ENCODE measurements at regions not wholly inside any gene's neighbourhood (a gene's known extent, or its start where the extent isn't known, plus 50 kb on each side); places are given as distances from the start of the nearest gene placed in this dataset.

DNA sequence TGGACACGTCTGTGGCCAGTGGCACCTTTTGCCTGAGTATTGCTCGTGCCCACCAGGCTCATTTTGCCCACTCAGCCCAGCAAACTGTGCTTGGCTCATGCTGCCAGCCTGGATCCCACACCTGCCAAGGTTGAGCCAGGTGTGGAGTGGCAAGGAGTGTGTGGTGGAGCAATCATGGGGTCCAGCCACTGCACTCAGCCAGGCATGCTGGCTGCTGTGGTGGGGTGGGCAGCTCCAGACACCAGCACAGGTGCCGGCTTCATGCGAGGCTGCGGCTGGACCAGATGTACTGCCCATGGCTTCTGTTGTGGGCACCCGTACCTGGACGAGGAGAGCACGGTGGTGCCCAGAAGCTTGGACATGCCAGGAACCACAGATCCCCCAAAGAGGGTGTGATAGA is 364.1 kb downstream of the TMEM38B start:
- Histone ChIP-seq H3K4me1 (ENCODE audit: control insufficient read depth, insufficient read depth, low read length) (no peaks in the 10 kb centered on the region), H3K9ac (ENCODE audit: low read depth, low read length) (no peak overlapping the region), H3K9me3 (ENCODE audit: control insufficient read depth, insufficient read depth, low read length) (no peaks in the 10 kb centered on the region; the same call in 1 of the 2 replicates), H3K27me3 (ENCODE audit: control insufficient read depth, insufficient read depth, low read length) (no peaks in the 10 kb centered on the region), H3K4me3 (ENCODE audit: low read depth, low read length) (no peak overlapping the region), H3K36me3 (ENCODE audit: control insufficient read depth, insufficient read depth, low read length) (no peaks in the 10 kb centered on the region), H3K27ac (ENCODE audit: low read depth, low read length) (no peak overlapping the region)

- no peaks in the 10 kb centered on the region for H3K36me3 ChIP-seq (ENCODE audit: control insufficient read depth, insufficient read depth, low read length)
- no peaks in the 10 kb centered on the region; the same call in 1 of the 2 replicates for H3K9me3 ChIP-seq (ENCODE audit: control insufficient read depth, insufficient read depth, low read length)
- no peaks in the 10 kb centered on the region for H3K4me1 ChIP-seq (ENCODE audit: control insufficient read depth, insufficient read depth, low read length)
- H3K4me3 ChIP-seq (ENCODE audit: low read depth, low read length), result no peak overlapping the region
- no peaks in the 10 kb centered on the region for H3K27me3 ChIP-seq (ENCODE audit: control insufficient read depth, insufficient read depth, low read length)
- H3K27ac ChIP-seq (ENCODE audit: low read depth, low read length), result no peak overlapping the region
- H3K9ac ChIP-seq (ENCODE audit: low read depth, low read length), result no peak overlapping the region
Measured at GRCh38 chr9:106059886-106060285, 365.5 kb downstream of the TMEM38B start.

GRCh38 chr9:106060885-106061284 is 366.5 kb downstream of the TMEM38B start:
- no peaks in the 10 kb centered on the region for H3K4me1 ChIP-seq (ENCODE audit: control insufficient read depth, insufficient read depth, low read length)
- no peak overlapping the region for H3K4me3 ChIP-seq (ENCODE audit: low read depth, low read length)

GRCh38 chr9:106062250-106062649 is 367.9 kb downstream of the TMEM38B start:
- Histone ChIP-seq H3K36me3 (ENCODE audit: control insufficient read depth, insufficient read depth, low read length) (no peaks in the 10 kb centered on the region), H3K27ac (ENCODE audit: low read depth, low read length) (no peak overlapping the region), H3K4me3 (ENCODE audit: low read depth, low read length) (no peak overlapping the region), H3K27me3 (ENCODE audit: control insufficient read depth, insufficient read depth, low read length) (no peaks in the 10 kb centered on the region), H3K9ac (ENCODE audit: low read depth, low read length) (no peak overlapping the region), H3K4me1 (ENCODE audit: control insufficient read depth, insufficient read depth, low read length) (no peaks in the 10 kb centered on the region), H3K9me3 (ENCODE audit: control insufficient read depth, insufficient read depth, low read length) (no peaks in the 10 kb centered on the region; the same call in 1 of the 2 replicates)

More at GRCh38 chr9:106060885-106061284, 366.5 kb downstream of the TMEM38B start:
- H3K27me3 ChIP-seq (ENCODE audit: control insufficient read depth, insufficient read depth, low read length), result no peaks in the 10 kb centered on the region
- H3K9me3 ChIP-seq (ENCODE audit: control insufficient read depth, insufficient read depth, low read length), result no peaks in the 10 kb centered on the region; the same call in 1 of the 2 replicates
- H3K9ac ChIP-seq (ENCODE audit: low read depth, low read length), result no peak overlapping the region
- H3K27ac ChIP-seq (ENCODE audit: low read depth, low read length), result no peak overlapping the region
- no peaks in the 10 kb centered on the region for H3K36me3 ChIP-seq (ENCODE audit: control insufficient read depth, insufficient read depth, low read length)

DNA sequence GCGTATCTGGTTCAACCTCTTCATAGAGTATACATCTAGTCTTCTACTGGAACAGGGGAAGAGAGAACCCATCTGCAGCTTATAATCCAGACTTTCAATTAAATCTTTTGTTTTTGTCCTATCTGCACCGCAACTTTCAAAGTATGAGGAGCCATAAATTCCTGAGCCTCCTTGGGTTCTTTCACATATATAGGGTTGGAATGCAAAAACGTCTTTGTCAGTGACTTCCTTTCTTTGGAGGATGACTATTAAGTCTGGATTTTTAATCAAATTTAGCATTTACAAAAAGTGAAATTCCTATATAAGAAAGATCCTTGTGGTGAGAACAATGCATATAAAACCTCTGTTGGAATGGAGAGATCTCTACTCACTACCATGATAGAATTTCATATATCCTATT is 370.8 kb downstream of the TMEM38B start:
- Histone ChIP-seq H3K9me3 (ENCODE audit: control insufficient read depth, insufficient read depth, low read length) (no peaks in the 10 kb centered on the region), H3K36me3 (ENCODE audit: control insufficient read depth, insufficient read depth, low read length) (no peaks in the 10 kb centered on the region), H3K4me3 (ENCODE audit: low read depth, low read length) (no peak overlapping the region), H3K27me3 (ENCODE audit: control insufficient read depth, insufficient read depth, low read length) (no peaks in the 10 kb centered on the region), H3K9ac (ENCODE audit: low read depth, low read length) (no peak overlapping the region), H3K4me1 (ENCODE audit: control insufficient read depth, insufficient read depth, low read length) (no peaks in the 10 kb centered on the region), H3K27ac (ENCODE audit: low read depth, low read length) (no peak overlapping the region)

DNA sequence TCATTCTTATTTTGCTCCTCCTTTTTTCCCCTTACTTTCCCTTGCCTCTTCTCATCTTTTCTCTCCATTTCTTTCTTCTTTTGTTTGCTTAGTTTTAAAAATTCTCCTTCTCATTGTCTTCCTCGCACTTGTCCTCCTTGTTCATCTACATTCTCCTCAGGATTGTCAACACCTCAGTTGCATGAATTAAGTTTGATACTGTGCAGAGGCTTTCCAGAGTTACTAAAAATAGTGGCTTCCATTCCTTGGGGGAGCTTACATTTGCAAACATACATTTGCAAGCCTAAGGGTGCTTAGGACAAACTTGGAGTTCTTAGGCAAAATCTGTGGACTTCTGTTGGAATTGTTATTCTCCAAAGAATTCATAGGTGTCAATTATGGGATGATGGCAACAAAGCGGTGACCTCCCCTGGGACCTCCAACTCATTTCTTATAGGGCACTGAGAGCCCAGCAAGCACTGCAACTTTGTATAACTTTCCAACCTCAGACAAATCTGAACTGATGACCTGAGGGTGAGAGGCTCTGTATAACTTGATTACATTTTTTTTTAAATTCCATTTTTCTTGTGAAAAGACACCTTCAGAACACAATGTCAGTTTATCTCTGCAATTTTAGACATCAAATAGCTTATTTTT is 371.4 kb downstream of the TMEM38B start:
- no peaks in the 10 kb centered on the region for H3K27me3 ChIP-seq (ENCODE audit: control insufficient read depth, insufficient read depth, low read length)
- H3K36me3 ChIP-seq (ENCODE audit: control insufficient read depth, insufficient read depth, low read length), result no peaks in the 10 kb centered on the region
- no peaks in the 10 kb centered on the region for H3K9me3 ChIP-seq (ENCODE audit: control insufficient read depth, insufficient read depth, low read length)
- H3K27ac ChIP-seq (ENCODE audit: low read depth, low read length), result no peak overlapping the region
- no peak overlapping the region for H3K4me3 ChIP-seq (ENCODE audit: low read depth, low read length)
- H3K4me1 ChIP-seq (ENCODE audit: control insufficient read depth, insufficient read depth, low read length), result no peaks in the 10 kb centered on the region
- no peak overlapping the region for H3K9ac ChIP-seq (ENCODE audit: low read depth, low read length)

GRCh38 chr9:106066940-106067524 is 372.7 kb downstream of the TMEM38B start:
- H3K27me3 ChIP-seq (ENCODE audit: control insufficient read depth, insufficient read depth, low read length), result no peaks in the 10 kb centered on the region
- no peak overlapping the region for H3K9ac ChIP-seq (ENCODE audit: low read depth, low read length)
- H3K4me3 ChIP-seq (ENCODE audit: low read depth, low read length), result no peak overlapping the region
- H3K4me1 ChIP-seq (ENCODE audit: control insufficient read depth, insufficient read depth, low read length), result no peaks in the 10 kb centered on the region
- H3K36me3 ChIP-seq (ENCODE audit: control insufficient read depth, insufficient read depth, low read length), result no peaks in the 10 kb centered on the region
- no peaks in the 10 kb centered on the region for H3K9me3 ChIP-seq (ENCODE audit: control insufficient read depth, insufficient read depth, low read length)
- H3K27ac ChIP-seq (ENCODE audit: low read depth, low read length), result no peak overlapping the region

GRCh38 chr9:106069241-106069640 is 374.9 kb downstream of the TMEM38B start:
- H3K4me1 ChIP-seq (ENCODE audit: control insufficient read depth, insufficient read depth, low read length), result no peaks in the 10 kb centered on the region
- H3K9me3 ChIP-seq (ENCODE audit: control insufficient read depth, insufficient read depth, low read length), result no peaks in the 10 kb centered on the region
- no peaks in the 10 kb centered on the region for H3K36me3 ChIP-seq (ENCODE audit: control insufficient read depth, insufficient read depth, low read length)
- H3K9ac ChIP-seq (ENCODE audit: low read depth, low read length), result no peak overlapping the region
- H3K27me3 ChIP-seq (ENCODE audit: control insufficient read depth, insufficient read depth, low read length), result no peaks in the 10 kb centered on the region
- no peak overlapping the region for H3K27ac ChIP-seq (ENCODE audit: low read depth, low read length)
- no peak overlapping the region for H3K4me3 ChIP-seq (ENCODE audit: low read depth, low read length)

DNA sequence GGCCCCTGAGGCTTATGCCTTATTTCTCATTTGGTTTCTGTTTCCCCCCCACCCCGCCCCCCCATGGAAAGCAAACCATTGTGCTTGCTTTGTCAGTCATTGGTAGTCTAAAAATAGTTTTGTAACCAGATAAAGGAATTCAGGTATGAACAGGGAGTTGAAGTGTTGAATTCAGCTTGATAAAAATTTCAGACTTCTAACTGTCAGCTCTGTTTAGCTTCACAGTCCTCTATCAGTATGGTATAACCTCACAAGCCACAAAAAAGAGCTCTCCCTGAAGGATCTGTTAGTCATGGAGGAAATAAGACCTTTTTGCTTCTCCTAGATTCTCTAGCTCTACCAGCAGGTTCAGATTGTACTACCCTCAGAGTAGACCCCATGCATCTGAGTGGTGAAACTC is 378.1 kb downstream of the TMEM38B start:
- no peaks in the 10 kb centered on the region for H3K9me3 ChIP-seq (ENCODE audit: control insufficient read depth, insufficient read depth, low read length)
- no peak overlapping the region for H3K4me3 ChIP-seq (ENCODE audit: low read depth, low read length)
- H3K27ac ChIP-seq (ENCODE audit: low read depth, low read length), result no peak overlapping the region
- no peaks in the 10 kb centered on the region for H3K36me3 ChIP-seq (ENCODE audit: control insufficient read depth, insufficient read depth, low read length)
- H3K4me1 ChIP-seq (ENCODE audit: control insufficient read depth, insufficient read depth, low read length), result no peaks in the 10 kb centered on the region
- H3K9ac ChIP-seq (ENCODE audit: low read depth, low read length), result no peak overlapping the region
- no peaks in the 10 kb centered on the region for H3K27me3 ChIP-seq (ENCODE audit: control insufficient read depth, insufficient read depth, low read length)

DNA sequence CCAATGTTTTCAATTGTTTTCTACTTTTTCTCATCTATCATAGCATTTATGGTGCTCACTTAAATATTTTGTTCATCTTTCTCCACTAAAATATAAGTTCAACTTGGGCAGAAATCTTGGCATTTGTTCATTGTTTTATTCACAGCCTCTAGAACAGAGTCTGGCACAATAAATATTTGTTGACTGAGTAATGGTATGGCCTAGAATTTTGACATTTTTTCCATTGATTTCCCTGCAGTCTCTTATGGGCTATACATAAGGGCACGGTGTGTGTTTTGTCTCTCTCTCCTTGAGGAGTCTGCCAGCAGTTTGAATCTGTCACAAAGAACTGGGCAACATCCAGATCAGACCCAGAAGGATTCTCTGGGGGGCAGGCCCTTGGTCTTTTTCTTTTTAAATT is 379.7 kb downstream of the TMEM38B start:
- Histone ChIP-seq H3K36me3 (ENCODE audit: control insufficient read depth, insufficient read depth, low read length) (no peaks in the 10 kb centered on the region), H3K4me1 (ENCODE audit: control insufficient read depth, insufficient read depth, low read length) (no peaks in the 10 kb centered on the region), H3K27ac (ENCODE audit: low read depth, low read length) (no peak overlapping the region), H3K27me3 (ENCODE audit: control insufficient read depth, insufficient read depth, low read length) (no peaks in the 10 kb centered on the region), H3K9me3 (ENCODE audit: control insufficient read depth, insufficient read depth, low read length) (no peaks in the 10 kb centered on the region), H3K9ac (ENCODE audit: low read depth, low read length) (no peak overlapping the region), H3K4me3 (ENCODE audit: low read depth, low read length) (no peak overlapping the region)

GRCh38 chr9:106075236-106075959 is 381.1 kb downstream of the TMEM38B start:
- Histone ChIP-seq H3K27ac (ENCODE audit: low read depth, low read length) (no peak overlapping the region), H3K4me1 (ENCODE audit: control insufficient read depth, insufficient read depth, low read length) (no peaks in the 10 kb centered on the region), H3K4me3 (ENCODE audit: low read depth, low read length) (no peak overlapping the region), H3K9ac (ENCODE audit: low read depth, low read length) (no peak overlapping the region), H3K36me3 (ENCODE audit: control insufficient read depth, insufficient read depth, low read length) (no peaks in the 10 kb centered on the region), H3K9me3 (ENCODE audit: control insufficient read depth, insufficient read depth, low read length) (no peaks in the 10 kb centered on the region), H3K27me3 (ENCODE audit: control insufficient read depth, insufficient read depth, low read length) (no peaks in the 10 kb centered on the region)
